ENCODE measurements at regions not wholly inside any gene's neighbourhood (a gene's known extent, or its start where the extent isn't known, plus 50 kb on each side); places are given as distances from the start of the nearest gene placed in this dataset.

GRCh38 chr4:62250100-62250499 is 1050.0 kb downstream of the ADGRL3 start:
- Histone ChIP-seq H3K9me3 (ENCODE audit: control insufficient read depth in 2 of 3, insufficient read depth in 1 of 3, low read length in 3 of 3) (no peaks in the 10 kb centered on the region), H3K4me1 (ENCODE audit: control insufficient read depth in 2 of 3, insufficient read depth in 2 of 3, low read depth in 1 of 3, low read length in 3 of 3) (no peaks in the 10 kb centered on the region), H3K27ac (ENCODE audit: low read depth in 2 of 2, low read length in 2 of 2) (no peak overlapping the region), H3K36me3 (ENCODE audit: control insufficient read depth in 2 of 3, insufficient read depth in 3 of 3, low read length in 3 of 3) (no peaks in the 10 kb centered on the region), H3K9ac (ENCODE audit: low read length in 3 of 3) (no peak overlapping the region), H3K4me3 (ENCODE audit: low read length in 3 of 3) (no peak overlapping the region), H3K27me3 (ENCODE audit: control insufficient read depth, insufficient read depth, low read length) (no peaks in the 10 kb centered on the region)
- no peak for TF ChIP-seq CTCF (IDR thresholded peaks at IDR 0.05; ENCODE audit: borderline replicate concordance, extremely low read depth, insufficient read depth)
- intact Hi-C loops (cut with DNase I), result no loop called here
- DNase-seq (no peak), FAIRE-seq (no peak)

- intact Hi-C loops (cut with DNase I), result no loop called here
These were observed 1043.8 kb downstream of the ADGRL3 start for GRCh38 chr4:62243895-62244294.

GRCh38 chr4:62235911-62236310 is 1035.8 kb downstream of the ADGRL3 start:
- DNase-seq, result no peak
- no peak for TF ChIP-seq CTCF (IDR thresholded peaks at IDR 0.05; ENCODE audit: borderline replicate concordance, extremely low read depth, insufficient read depth)
- no peak overlapping the region for H3K9ac ChIP-seq (ENCODE audit: low read length in 3 of 3)
- H3K9me3 ChIP-seq (ENCODE audit: control insufficient read depth in 2 of 3, insufficient read depth in 1 of 3, low read length in 3 of 3), result peaks cover 0 to 5% (median 0%) of the 10 kb centered on the region in 3 donors
- no peaks in the 10 kb centered on the region for H3K36me3 ChIP-seq (ENCODE audit: control insufficient read depth in 2 of 3, insufficient read depth in 3 of 3, low read length in 3 of 3)
- FAIRE-seq, result no peak
- no peak overlapping the region for H3K4me3 ChIP-seq (ENCODE audit: low read length in 3 of 3)
- intact Hi-C loops (cut with DNase I), result no loop called here
- no peaks in the 10 kb centered on the region for H3K27me3 ChIP-seq (ENCODE audit: control insufficient read depth, insufficient read depth, low read length)
- H3K4me1 ChIP-seq (ENCODE audit: control insufficient read depth in 2 of 3, insufficient read depth in 2 of 3, low read depth in 1 of 3, low read length in 3 of 3), result no peaks in the 10 kb centered on the region
- no peak overlapping the region for H3K27ac ChIP-seq (ENCODE audit: low read depth in 2 of 2, low read length in 2 of 2)

More at GRCh38 chr4:62243895-62244294, 1043.8 kb downstream of the ADGRL3 start:
- H3K27ac ChIP-seq (ENCODE audit: low read depth in 2 of 2, low read length in 2 of 2), result no peak overlapping the region
- no peak overlapping the region for H3K4me3 ChIP-seq (ENCODE audit: low read length in 3 of 3)
- TF ChIP-seq CTCF (IDR thresholded peaks at IDR 0.05; ENCODE audit: borderline replicate concordance, extremely low read depth, insufficient read depth), result no peak
- no peak overlapping the region for H3K9ac ChIP-seq (ENCODE audit: low read length in 3 of 3)
- no peaks in the 10 kb centered on the region for H3K9me3 ChIP-seq (ENCODE audit: control insufficient read depth in 2 of 3, insufficient read depth in 1 of 3, low read length in 3 of 3)
- no peak for DNase-seq
- no peaks in the 10 kb centered on the region for H3K4me1 ChIP-seq (ENCODE audit: control insufficient read depth in 2 of 3, insufficient read depth in 2 of 3, low read depth in 1 of 3, low read length in 3 of 3)
- no peak for FAIRE-seq
- H3K36me3 ChIP-seq (ENCODE audit: control insufficient read depth in 2 of 3, insufficient read depth in 3 of 3, low read length in 3 of 3), result no peaks in the 10 kb centered on the region
- no peaks in the 10 kb centered on the region for H3K27me3 ChIP-seq (ENCODE audit: control insufficient read depth, insufficient read depth, low read length)

GRCh38 chr4:62232814-62233213 is 1032.7 kb downstream of the ADGRL3 start:
- H3K27me3 ChIP-seq (ENCODE audit: control insufficient read depth, insufficient read depth, low read length), result no peaks in the 10 kb centered on the region
- no peak overlapping the region for H3K4me3 ChIP-seq (ENCODE audit: low read length in 3 of 3)
- DNase-seq (peak in 3 of 5 donors; percentile 26 to 69 (median 49)), FAIRE-seq (no peak)
- no peak for TF ChIP-seq CTCF (IDR thresholded peaks at IDR 0.05; ENCODE audit: borderline replicate concordance, extremely low read depth, insufficient read depth)
- H3K9ac ChIP-seq (ENCODE audit: low read length in 3 of 3), result no peak overlapping the region
- no peaks in the 10 kb centered on the region for H3K4me1 ChIP-seq (ENCODE audit: control insufficient read depth in 2 of 3, insufficient read depth in 2 of 3, low read depth in 1 of 3, low read length in 3 of 3)
- no peaks in the 10 kb centered on the region for H3K36me3 ChIP-seq (ENCODE audit: control insufficient read depth in 2 of 3, insufficient read depth in 3 of 3, low read length in 3 of 3)
- no peak overlapping the region for H3K27ac ChIP-seq (ENCODE audit: low read depth in 2 of 2, low read length in 2 of 2)
- peaks cover 0 to 5% (median 0%) of the 10 kb centered on the region in 3 donors for H3K9me3 ChIP-seq (ENCODE audit: control insufficient read depth in 2 of 3, insufficient read depth in 1 of 3, low read length in 3 of 3)
- intact Hi-C loops (cut with DNase I), result no loop called here
